Astrocyte of the cerebellum (primary cell): ENCODE measurements at regions not wholly inside any gene's neighbourhood (a gene's known extent, or its start where the extent isn't known, plus 50 kb on each side); places are given as distances from the start of the nearest gene placed in this dataset.
"Not testable (repeated sequence)": the region's sequence is repeated elsewhere in the genome, so short reads cannot be mapped to it uniquely, and the experiment has no call there.

Experiments
- DNase-seq: peaks from one replicate; pipeline ENCODE4 v3.0.0-alpha.2; 2011; ENCODE audit warnings: low read depth
- H3K4me3 ChIP-seq: 2 replicates; pipeline ENCODE4 v1.5.1; 2011; ENCODE audit warnings: mild to moderate bottlenecking, low read depth, low read length, moderate library complexity
- in situ Hi-C: cut with HindIII; loops from 2 replicates; pipeline ENCODE4 v1.10.0; 2017; ENCODE audit warnings: low sequenced_read_pairs
- TF ChIP-seq, protein P1 (sequence below): IDR thresholded peaks from 2 replicates; pipeline ENCODE4 v1.5.1; 2012; ENCODE audit warnings: low read length, low read depth, moderate library complexity, mild to moderate bottlenecking; ENCODE audit errors: missing control alignments

DNA sequence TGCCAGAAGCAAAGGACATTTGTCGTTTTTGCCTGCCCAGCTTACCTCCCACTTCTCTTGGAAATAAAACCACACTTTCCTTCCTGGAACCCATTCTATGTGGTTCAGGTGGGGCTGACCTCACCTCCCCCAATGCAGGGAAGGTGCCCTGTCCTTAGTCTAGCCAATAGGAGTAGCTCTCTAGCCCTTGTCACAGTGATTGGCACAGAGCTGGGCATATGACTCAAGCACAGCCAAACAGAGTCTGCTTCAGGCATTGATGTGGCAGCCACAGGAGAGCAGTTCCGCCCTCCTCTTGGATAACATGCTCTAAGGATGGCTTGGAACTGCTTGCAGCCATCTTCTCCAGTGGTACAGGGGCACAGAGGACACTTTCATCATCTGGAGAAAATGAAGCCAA, 134.0 kb downstream of the LRIG2 start:
- TF ChIP-seq, protein P1, sequence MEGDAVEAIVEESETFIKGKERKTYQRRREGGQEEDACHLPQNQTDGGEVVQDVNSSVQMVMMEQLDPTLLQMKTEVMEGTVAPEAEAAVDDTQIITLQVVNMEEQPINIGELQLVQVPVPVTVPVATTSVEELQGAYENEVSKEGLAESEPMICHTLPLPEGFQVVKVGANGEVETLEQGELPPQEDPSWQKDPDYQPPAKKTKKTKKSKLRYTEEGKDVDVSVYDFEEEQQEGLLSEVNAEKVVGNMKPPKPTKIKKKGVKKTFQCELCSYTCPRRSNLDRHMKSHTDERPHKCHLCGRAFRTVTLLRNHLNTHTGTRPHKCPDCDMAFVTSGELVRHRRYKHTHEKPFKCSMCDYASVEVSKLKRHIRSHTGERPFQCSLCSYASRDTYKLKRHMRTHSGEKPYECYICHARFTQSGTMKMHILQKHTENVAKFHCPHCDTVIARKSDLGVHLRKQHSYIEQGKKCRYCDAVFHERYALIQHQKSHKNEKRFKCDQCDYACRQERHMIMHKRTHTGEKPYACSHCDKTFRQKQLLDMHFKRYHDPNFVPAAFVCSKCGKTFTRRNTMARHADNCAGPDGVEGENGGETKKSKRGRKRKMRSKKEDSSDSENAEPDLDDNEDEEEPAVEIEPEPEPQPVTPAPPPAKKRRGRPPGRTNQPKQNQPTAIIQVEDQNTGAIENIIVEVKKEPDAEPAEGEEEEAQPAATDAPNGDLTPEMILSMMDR, result no peak

DNA sequence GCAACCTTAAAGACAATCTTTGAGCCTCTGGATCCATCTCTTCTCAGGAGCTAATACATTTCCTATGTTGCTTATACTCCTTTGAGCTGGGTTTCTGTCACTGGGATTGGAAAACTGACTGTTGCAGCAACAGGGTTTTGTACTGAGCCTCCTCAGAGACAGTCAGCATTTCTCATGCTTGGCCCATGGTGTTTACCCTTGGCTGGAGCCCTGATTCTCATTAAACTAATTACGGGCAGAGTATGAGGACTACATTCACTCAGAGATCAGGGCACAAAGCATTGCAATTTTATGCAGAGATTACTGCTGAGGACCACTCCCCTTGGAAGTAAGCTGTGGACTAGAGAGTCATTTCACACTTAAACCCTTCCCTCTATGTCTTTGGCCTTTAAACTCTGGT, 134.5 kb downstream of the LRIG2 start:
- in situ Hi-C loops, result no loop called here
- no peak for DNase-seq
- H3K4me3 ChIP-seq, result no peak overlapping the region
- TF ChIP-seq, protein P1, result no peak

More for the DNA sequence above, 134.0 kb downstream of the LRIG2 start:
- in situ Hi-C loops, result no loop called here
- no peak overlapping the region for H3K4me3 ChIP-seq
- DNase-seq, result no peak

DNA sequence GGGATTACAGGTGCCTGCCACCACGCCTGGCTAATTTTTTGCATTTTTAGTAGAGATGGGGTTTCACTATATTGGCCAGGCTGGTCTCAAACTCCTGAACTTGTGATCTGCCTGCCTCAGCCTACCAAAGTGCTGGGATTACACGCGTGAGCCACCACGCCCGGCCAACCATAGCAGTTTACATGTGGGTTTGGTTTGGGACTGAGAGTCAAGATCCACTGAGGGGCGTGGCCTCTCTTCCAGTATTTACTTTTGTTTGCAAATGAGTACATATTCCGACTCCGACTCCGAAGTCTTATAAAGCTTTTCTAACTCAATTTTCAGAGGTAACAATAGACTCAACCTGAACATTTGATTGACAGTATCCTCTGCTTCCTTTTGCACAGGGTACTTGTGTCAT, 135.4 kb downstream of the LRIG2 start:
- H3K4me3 ChIP-seq, in situ Hi-C loops, DNase-seq: not testable (repeated sequence)

DNA sequence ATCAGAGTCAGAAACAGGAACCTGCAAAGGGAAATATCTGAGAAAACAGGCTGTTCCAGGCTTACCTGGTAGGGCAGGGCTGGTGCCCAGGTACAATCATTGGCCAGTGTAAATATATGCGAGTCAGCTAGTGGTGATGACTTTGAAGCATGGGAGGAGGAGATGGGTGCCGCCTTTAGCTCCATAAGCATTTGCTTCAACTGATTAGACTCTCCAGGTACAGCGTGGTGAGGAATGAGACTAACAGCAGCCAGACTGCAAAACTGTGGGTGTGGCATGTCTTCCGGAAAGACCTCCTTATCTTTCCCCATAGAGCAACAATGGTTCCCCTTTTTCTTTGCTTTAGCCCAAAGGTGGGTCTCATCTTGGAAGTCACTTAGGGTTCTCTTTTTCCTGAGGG, 137.2 kb downstream of the LRIG2 start:
- no peak overlapping the region for H3K4me3 ChIP-seq
- DNase-seq, result no peak
- TF ChIP-seq, protein P1, result no peak
- in situ Hi-C loops, result no loop called here

DNA sequence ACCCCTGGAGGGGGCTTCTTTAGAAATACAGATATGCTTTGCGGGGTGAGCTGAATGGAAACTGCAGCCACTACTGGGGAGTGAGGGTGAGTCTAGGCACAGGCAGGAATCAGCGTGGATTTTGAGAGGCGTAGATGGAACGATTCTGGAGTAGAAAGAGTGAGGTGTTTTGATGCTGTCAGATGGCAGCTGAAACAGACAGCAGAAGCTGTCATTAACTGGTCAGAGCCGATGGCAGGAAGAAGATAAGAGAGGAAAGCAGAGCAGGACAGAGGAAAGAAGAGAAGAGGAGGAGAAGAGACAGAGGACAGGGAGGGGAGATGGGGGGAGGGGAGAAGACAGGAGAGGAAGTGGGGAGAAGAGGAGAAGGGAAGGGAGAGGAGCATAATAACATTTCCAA, 138.5 kb downstream of the LRIG2 start:
- TF ChIP-seq, protein P1, result no peak
- DNase-seq, result no peak
- in situ Hi-C loops, result no loop called here
- H3K4me3 ChIP-seq, result no peak overlapping the region

DNA sequence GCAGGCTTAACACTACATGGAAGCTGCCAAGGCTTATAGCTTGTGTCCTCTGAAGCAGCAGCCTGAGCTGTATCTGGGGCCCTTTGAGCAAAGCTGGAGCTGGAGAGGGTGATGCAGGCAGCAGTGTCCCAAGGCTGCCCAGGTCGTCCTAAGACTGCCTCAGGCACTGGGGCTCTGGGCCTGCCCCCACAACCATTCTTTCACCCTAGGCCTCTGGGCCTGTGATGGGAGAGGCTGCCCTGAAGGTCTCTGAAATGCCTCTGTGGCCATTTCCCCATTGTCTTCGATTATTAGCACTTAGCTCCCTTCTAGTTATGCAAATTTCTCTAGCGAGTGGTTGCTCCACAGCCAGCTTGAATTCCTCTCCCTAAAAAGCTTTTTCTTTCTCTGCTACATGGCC, 142.0 kb downstream of the LRIG2 start:
- in situ Hi-C loops, result no loop called here
- TF ChIP-seq, protein P1, result no peak
- H3K4me3 ChIP-seq, result no peak overlapping the region

DNA sequence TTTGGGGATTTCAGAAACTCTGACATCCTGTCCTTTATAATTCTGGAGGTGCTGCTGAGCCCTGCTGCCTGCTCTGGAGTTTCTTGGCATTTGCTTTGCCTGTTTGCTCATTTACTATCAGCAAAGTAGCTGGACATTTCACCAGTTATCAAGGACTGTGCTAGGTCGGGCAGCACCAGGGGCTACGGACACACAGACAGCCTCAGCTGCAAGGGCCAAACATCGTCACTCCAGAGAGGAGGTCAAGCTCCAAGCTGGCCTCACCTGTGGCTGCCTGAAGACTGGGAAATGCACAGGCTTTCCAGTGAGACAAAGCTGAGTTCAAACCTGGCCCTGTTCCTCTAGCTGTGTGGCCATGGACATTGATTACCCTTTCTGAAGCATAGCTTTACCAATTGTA, 143.7 kb downstream of the LRIG2 start:
- in situ Hi-C loops, result no loop called here
- no peak for DNase-seq
- no peak overlapping the region for H3K4me3 ChIP-seq
- TF ChIP-seq, protein P1, result no peak

More for the DNA sequence above, 142.0 kb downstream of the LRIG2 start:
- no peak for DNase-seq
